EH (cell line): ENCODE measurements at regions not wholly inside any gene's neighbourhood (a gene's known extent, or its start where the extent isn't known, plus 50 kb on each side); places are given as distances from the start of the nearest gene placed in this dataset.

Experiments
- DNase-seq: peaks from one replicate; pipeline ENCODE4 v3.0.0-alpha.2; 2015; ENCODE audit warnings: low read depth

GRCh38 chr11:122022646-122023045 is 93.4 kb downstream of the BLID start:
- no peak for DNase-seq

- peak; percentile 46 for DNase-seq
These were observed 95.1 kb downstream of the BLID start for GRCh38 chr11:122020902-122021301.

- DNase-seq = no peak
These were observed 95.9 kb downstream of the BLID start for GRCh38 chr11:122019908-122020694.

GRCh38 chr11:122007601-122008071 is 108.4 kb downstream of the BLID start:
- no peak for DNase-seq

GRCh38 chr11:122004446-122004845 is 111.6 kb downstream of the BLID start:
- DNase-seq = no peak

DNA sequence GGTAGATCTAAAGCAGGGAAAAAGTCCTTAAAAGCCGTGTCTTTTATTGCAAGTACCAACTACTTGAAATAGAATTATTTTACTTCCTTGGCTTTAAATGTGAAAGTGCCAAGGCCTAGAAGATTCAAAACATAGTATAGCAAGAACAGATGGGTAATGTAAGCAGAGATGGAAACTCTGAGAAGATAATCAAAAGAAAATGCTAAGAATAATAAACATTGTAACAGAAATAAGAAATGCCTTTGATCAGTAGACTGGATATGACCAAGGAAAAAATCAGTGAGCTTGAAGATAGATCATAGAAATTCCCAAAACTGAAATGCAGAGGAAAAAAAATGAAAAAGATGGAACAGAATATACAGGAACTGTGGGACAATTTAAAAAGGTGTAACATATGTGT is 113.1 kb downstream of the BLID start:
- no peak for DNase-seq

- DNase-seq = no peak
These were observed 114.0 kb downstream of the BLID start for GRCh38 chr11:122002047-122002446.

- no peak for DNase-seq
These were observed 116.4 kb downstream of the BLID start for GRCh38 chr11:121999651-122000050.

- DNase-seq = no peak
These were observed 119.4 kb downstream of the BLID start for GRCh38 chr11:121996574-121996973.

GRCh38 chr11:121983901-121984300 is 132.1 kb downstream of the BLID start:
- no peak for DNase-seq

DNA sequence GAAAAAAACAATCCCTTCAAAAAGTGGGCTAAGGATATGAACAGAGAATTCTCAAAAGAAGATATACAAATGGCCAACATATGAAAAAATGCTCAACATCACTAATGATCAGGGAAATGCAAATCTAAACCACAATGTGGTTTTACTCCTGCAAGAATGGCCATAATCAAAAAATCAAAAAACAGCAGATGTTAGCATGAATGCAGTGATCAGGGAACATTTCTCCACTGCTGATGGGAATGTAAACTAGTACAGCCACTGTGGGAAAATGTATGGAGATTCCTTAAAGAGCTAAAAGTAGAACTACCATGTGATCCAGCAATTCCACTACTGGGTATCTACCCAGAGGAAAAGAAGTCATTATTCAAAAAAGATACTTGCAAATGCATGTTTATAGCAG is 138.1 kb downstream of the BLID start:
- DNase-seq = peak; percentile 33

GRCh38 chr11:121968638-121969037 is 147.4 kb downstream of the BLID start:
- no peak for DNase-seq

- no peak for DNase-seq
These were observed 148.8 kb downstream of the BLID start for GRCh38 chr11:121967131-121967704.

DNA sequence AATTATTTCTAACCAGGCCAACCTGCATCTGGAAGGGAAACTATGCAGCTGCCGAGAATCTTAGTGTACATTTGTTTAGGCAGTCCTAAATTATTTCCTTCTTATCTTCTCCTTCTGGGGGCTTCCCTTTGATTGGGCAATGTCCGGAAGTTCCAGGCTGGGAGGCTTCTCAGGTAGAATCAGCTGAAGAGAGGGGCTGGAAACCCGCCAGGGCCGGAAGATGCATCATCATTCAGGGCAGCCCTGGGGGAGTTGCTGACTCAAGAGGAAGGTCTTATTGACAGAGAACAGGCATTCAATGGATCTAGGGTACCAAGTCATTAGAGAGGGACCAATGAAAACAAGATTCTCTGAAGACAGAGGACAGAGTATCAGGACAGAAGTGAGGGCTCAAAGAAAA is 150.7 kb downstream of the BLID start:
- DNase-seq = peak; percentile 64

- DNase-seq = peak; percentile 77
These were observed 151.4 kb downstream of the BLID start for GRCh38 chr11:121964591-121964990.

DNA sequence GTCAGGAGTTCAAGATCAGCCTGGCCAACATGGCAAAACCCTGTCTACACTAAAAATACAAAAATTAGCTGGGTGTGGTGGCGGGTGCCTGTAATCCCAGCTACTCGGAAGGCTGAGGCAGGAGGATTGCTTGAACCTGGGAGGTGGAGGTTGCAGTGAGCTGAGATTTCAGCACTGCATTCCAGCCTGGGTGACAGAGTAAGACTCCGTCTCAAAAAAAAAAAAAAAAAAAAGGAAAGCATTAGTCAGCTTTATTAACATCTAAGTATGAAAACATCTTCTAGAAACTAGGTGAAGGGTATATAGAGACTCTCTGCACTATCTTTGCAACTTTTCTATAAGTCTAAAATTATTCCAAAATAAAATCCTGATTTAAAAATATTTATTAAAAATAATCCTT is 152.2 kb downstream of the BLID start:
- DNase-seq = peak; percentile 46

GRCh38 chr11:121961321-121961801 is 154.7 kb downstream of the BLID start:
- peak; percentile 27 for DNase-seq

- DNase-seq = peak; percentile 4
These were observed 157.1 kb downstream of the BLID start for GRCh38 chr11:121958971-121959325.

GRCh38 chr11:121958323-121958970 is 157.6 kb downstream of the BLID start:
- DNase-seq = no peak

DNA sequence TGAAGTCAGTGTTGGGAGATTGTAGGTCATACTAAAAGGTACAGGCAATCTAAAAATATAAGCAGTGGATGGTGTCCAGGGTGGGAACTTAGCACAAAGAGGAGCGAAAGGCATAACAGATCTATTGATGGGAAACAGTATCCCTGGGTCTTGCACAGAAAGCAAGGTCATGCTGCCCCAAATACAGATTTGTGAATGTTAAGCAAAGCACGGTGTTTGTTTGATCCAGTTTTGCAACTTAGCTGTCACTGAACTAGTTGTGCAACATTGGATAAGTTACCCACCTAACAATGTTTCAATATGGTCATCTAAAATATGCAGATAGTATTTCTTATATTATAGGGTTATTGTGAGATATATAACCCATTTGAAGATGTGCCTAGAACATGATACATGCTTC is 162.9 kb downstream of the BLID start:
- no peak for DNase-seq

GRCh38 chr11:121950160-121950559 is 165.9 kb downstream of the BLID start:
- no peak for DNase-seq

DNA sequence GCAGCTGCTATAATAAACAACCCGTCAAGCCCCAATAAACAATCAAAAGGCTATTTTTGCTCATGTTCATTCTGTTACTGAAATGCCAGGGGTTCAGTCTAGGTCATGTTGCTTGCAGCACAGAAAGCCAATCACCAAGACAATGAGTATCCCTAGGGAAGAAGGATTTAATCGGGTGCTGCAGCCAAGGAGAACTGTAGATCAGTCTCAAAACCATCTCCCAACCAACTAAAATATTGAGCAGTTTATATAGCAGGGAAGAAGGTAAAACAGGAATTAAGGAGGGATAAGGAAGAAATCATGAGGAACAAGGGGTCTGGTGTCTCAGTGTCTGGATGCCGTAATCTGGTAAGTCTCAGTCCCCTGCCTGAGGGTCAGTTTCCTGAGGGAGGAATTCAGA is 169.5 kb downstream of the BLID start:
- DNase-seq = no peak

- no peak for DNase-seq
These were observed 171.3 kb downstream of the BLID start for GRCh38 chr11:121944556-121945230.
